Liver (tissue), 8 donors: ENCODE measurements at regions not wholly inside any gene's neighbourhood (a gene's known extent, or its start where the extent isn't known, plus 50 kb on each side); places are given as distances from the start of the nearest gene placed in this dataset.

Experiments used
- DNase-seq: peaks from one replicate; pipeline ENCODE4 v3.0.0-alpha.2; 2017; ENCODE audit warnings: low spot score
- H3K27ac ChIP-seq, 2 donors: one replicate each; pipeline ENCODE4 v1.7.0; 2013; ENCODE audit warnings: inconsistent platforms in 2 of 2, low read length in 2 of 2, control low read depth in 1 of 2, low read depth in 1 of 2, mild to moderate bottlenecking in 1 of 2
- H3K27me3 ChIP-seq, 4 donors: one replicate each; pipeline versions ENCODE4 v1.6.1 to v1.7.0; 2013; ENCODE audit warnings: low read length in 3 of 4, inconsistent platforms in 1 of 4, mild to moderate bottlenecking in 1 of 4, moderate library complexity in 1 of 4; ENCODE audit not compliant: control insufficient read depth in 4 of 4, insufficient read depth in 4 of 4
- H3K36me3 ChIP-seq, 4 donors: one replicate each; pipeline versions ENCODE4 v1.6.1 to v1.7.0; 2013; ENCODE audit warnings: low read length in 3 of 4, mild to moderate bottlenecking in 3 of 4, low read depth in 1 of 4, moderate library complexity in 1 of 4; ENCODE audit not compliant: control insufficient read depth in 4 of 4, insufficient read depth in 3 of 4
- H3K4me1 ChIP-seq, 4 donors: one replicate each; pipeline versions ENCODE4 v1.6.1 to v1.7.0; 2013; ENCODE audit warnings: low read length in 3 of 4, mild to moderate bottlenecking in 3 of 4, moderate library complexity in 1 of 4; ENCODE audit not compliant: control insufficient read depth in 4 of 4, insufficient read depth in 4 of 4
- H3K4me3 ChIP-seq, 3 donors: one replicate each; pipeline versions ENCODE4 v1.6.1 to v1.7.0; 2013; ENCODE audit warnings: low read length in 3 of 3, control low read depth in 1 of 3, low read depth in 1 of 3, mild to moderate bottlenecking in 1 of 3
- H3K9ac ChIP-seq, 2 donors: one replicate each; pipeline ENCODE4 v1.7.0; 2013; ENCODE audit warnings: low read length in 2 of 2, mild to moderate bottlenecking in 2 of 2, moderate library complexity in 2 of 2, control low read depth in 1 of 2, low read depth in 1 of 2
- H3K9me3 ChIP-seq, 4 donors: one replicate each; pipeline versions ENCODE4 v1.6.1 to v1.7.0; 2013; ENCODE audit warnings: low read length in 3 of 4; ENCODE audit not compliant: control insufficient read depth in 4 of 4
- CTCF ChIP-seq: fragments of 150-350 bp; IDR thresholded peaks from 2 replicates; pipeline ENCODE4 v1.5.1; 2017; ENCODE audit warnings: improper control_type of control experiment, low read depth, low read length; ENCODE audit not compliant: missing input control
- EGR1 ChIP-seq, 2 donors: IDR thresholded peaks; 2 replicates each; pipeline ENCODE4 v1.6.1; 2016 to 2018; ENCODE audit warnings: antibody characterized with exemption in 2 of 2, low read depth in 2 of 2
- FOXA1 ChIP-seq: IDR thresholded peaks from 2 replicates; pipeline ENCODE4 v1.6.1; 2016; ENCODE audit warnings: antibody characterized with exemption
- FOXA2 ChIP-seq: IDR thresholded peaks from 2 replicates; pipeline ENCODE4 v1.6.1; 2016; ENCODE audit warnings: antibody characterized with exemption
- GABPA ChIP-seq, 2 donors: IDR thresholded peaks in 1 of 2; conservative IDR thresholded peaks in 1 of 2; 2 replicates each; pipeline ENCODE4 v1.6.1; 2016; ENCODE audit warnings: antibody characterized with exemption in 2 of 2, mild to moderate bottlenecking in 1 of 2, moderate library complexity in 1 of 2
- HNF4A ChIP-seq, 2 donors: conservative IDR thresholded peaks; 2 replicates each; pipeline ENCODE4 v1.6.1; 2016; ENCODE audit warnings: antibody characterized with exemption in 2 of 2, mild to moderate bottlenecking in 2 of 2
- HNF4G ChIP-seq: IDR thresholded peaks from 2 replicates; pipeline ENCODE4 v1.6.1; 2016; ENCODE audit warnings: antibody characterized with exemption
- JUND ChIP-seq, 2 donors: IDR thresholded peaks; 2 replicates each; pipeline ENCODE4 v1.6.1; 2016; ENCODE audit warnings: antibody characterized with exemption in 2 of 2
- NR2F2 ChIP-seq: IDR thresholded peaks from 2 replicates; pipeline ENCODE4 v1.6.1; 2016; ENCODE audit warnings: antibody characterized with exemption
- RAD21 ChIP-seq, 2 donors: IDR thresholded peaks; 2 replicates each; pipeline ENCODE4 v1.6.1; 2016; ENCODE audit warnings: antibody characterized with exemption in 2 of 2, mild to moderate bottlenecking in 2 of 2
- REST ChIP-seq: IDR thresholded peaks from 2 replicates; pipeline ENCODE4 v1.6.1; 2016; ENCODE audit warnings: antibody characterized with exemption, mild to moderate bottlenecking
- RXRA ChIP-seq, 2 donors: IDR thresholded peaks; 2 replicates each; pipeline ENCODE4 v1.6.1; 2017 to 2018; ENCODE audit warnings: antibody characterized with exemption in 2 of 2, mild to moderate bottlenecking in 1 of 2
- SP1 ChIP-seq: IDR thresholded peaks from 2 replicates; pipeline ENCODE4 v1.6.1; 2018; ENCODE audit warnings: antibody characterized with exemption, mild to moderate bottlenecking
- TAF1 ChIP-seq: conservative IDR thresholded peaks from 2 replicates; pipeline ENCODE4 v1.6.1; 2016; ENCODE audit warnings: antibody characterized with exemption, mild to moderate bottlenecking
- YY1 ChIP-seq: IDR thresholded peaks from 2 replicates; pipeline ENCODE4 v1.6.1; 2016; ENCODE audit warnings: antibody characterized with exemption, mild to moderate bottlenecking
- ZBTB33 ChIP-seq: IDR thresholded peaks from 2 replicates; pipeline ENCODE4 v1.6.1; 2016; ENCODE audit warnings: antibody characterized with exemption
- WGBS: extraction: QIAGEN DNeasy Blood & Tissue Kit; methylation state at CpG from one replicate; pipeline ENCODE4 v1.1.7; 2013; 5-methylcytosine and 5-hydroxymethylcytosine counted together
- TF ChIP-seq, protein P1 (sequence below): IDR thresholded peaks from 2 replicates; pipeline ENCODE4 v1.6.1; 2016; ENCODE audit warnings: antibody characterized with exemption
- TF ChIP-seq, protein P2 (sequence below): IDR thresholded peaks from 2 replicates; pipeline ENCODE4 v1.6.1; 2016; ENCODE audit warnings: antibody characterized with exemption
- donor health status: healthy.
- donor health status: healthy.
- donor health status: healthy.
- donor health status: healthy.
- donor health status: healthy.

- no peak for DNase-seq
- TF ChIP-seq EGR1 (IDR thresholded peaks at IDR 0.05; ENCODE audit: low read depth in 2 of 2) = no peak
- TF ChIP-seq GABPA (IDR thresholded peaks at IDR 0.05 in 1 of 2, conservative IDR thresholded peaks at IDR 0.05 in 1 of 2) = no peak
- TF ChIP-seq FOXA1 = no peak
- no peak for TF ChIP-seq ZBTB33
- no peak for TF ChIP-seq NR2F2
- TF ChIP-seq YY1 = no peak
- TF ChIP-seq FOXA2 = no peak
- TF ChIP-seq REST = no peak
- TF ChIP-seq, protein P1, sequence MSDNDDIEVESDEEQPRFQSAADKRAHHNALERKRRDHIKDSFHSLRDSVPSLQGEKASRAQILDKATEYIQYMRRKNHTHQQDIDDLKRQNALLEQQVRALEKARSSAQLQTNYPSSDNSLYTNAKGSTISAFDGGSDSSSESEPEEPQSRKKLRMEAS = no peak
- no peak for TF ChIP-seq JUND (IDR thresholded peaks at IDR 0.05)
- no peak for TF ChIP-seq HNF4A (conservative IDR thresholded peaks at IDR 0.05)
- TF ChIP-seq, protein P2, sequence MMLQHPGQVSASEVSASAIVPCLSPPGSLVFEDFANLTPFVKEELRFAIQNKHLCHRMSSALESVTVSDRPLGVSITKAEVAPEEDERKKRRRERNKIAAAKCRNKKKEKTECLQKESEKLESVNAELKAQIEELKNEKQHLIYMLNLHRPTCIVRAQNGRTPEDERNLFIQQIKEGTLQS = no peak
- TF ChIP-seq RAD21 (IDR thresholded peaks at IDR 0.05) = no peak
- TF ChIP-seq CTCF = no peak
- TF ChIP-seq TAF1 = no peak
- TF ChIP-seq HNF4G = no peak
- no peak for TF ChIP-seq RXRA (IDR thresholded peaks at IDR 0.05)
- TF ChIP-seq SP1 = no peak
- Histone ChIP-seq H3K9me3 (peaks cover 0 to 4% (median 0%) of the 10 kb centered on the region in 4 donors), H3K27me3 (peaks cover 0 to 2% (median 0%) of the 10 kb centered on the region in 4 donors), H3K9ac (no peak overlapping the region), H3K27ac (no peak overlapping the region), H3K4me3 (no peak overlapping the region), H3K4me1 (peaks cover 0 to 3% (median 1%) of the 10 kb centered on the region in 4 donors), H3K36me3 (no peaks in the 10 kb centered on the region)
- WGBS = 81% methylated on average over 6 of the region's 6 CpGs
These were observed 57.7 kb upstream of the RASD2 start for GRCh38 chr22:35482974-35483373.
